OCI-LY1 (cell line): ENCODE measurements at regions not wholly inside any gene's neighbourhood (a gene's known extent, or its start where the extent isn't known, plus 50 kb on each side); places are given as distances from the start of the nearest gene placed in this dataset.

Experiments used
- H2AFZ ChIP-seq: fragments of 200-600 bp; sonication (generic), shearing (Covaris generic); 2 replicates; pipeline ENCODE4 v1.6.0; 2014; ENCODE audit warnings: antibody characterized with exemption, mild to moderate bottlenecking, low read length
- H3F3A ChIP-seq: fragments of 200-600 bp; sonication (generic), shearing (Covaris generic); 2 replicates; pipeline ENCODE4 v1.6.0; 2014; ENCODE audit warnings: mild to moderate bottlenecking, antibody characterized with exemption, low read length, moderate library complexity; ENCODE audit not compliant: insufficient read depth
- H3K27ac ChIP-seq: fragments of 200-600 bp; sonication (generic); 2 replicates; pipeline ENCODE4 v1.5.1; 2014; ENCODE audit warnings: low read length, mixed run types, mild to moderate bottlenecking, low read depth; ENCODE audit not compliant: poor library complexity, severe bottlenecking
- H3K27me3 ChIP-seq: fragments of 200-600 bp; sonication (generic); 2 replicates; pipeline ENCODE4 v1.6.0; 2014; ENCODE audit warnings: antibody characterized with exemption, mild to moderate bottlenecking, low read length, moderate library complexity; ENCODE audit not compliant: insufficient read depth
- H3K36me3 ChIP-seq: fragments of 200-600 bp; sonication (generic); 2 replicates; pipeline ENCODE4 v1.6.1; 2014; ENCODE audit warnings: mild to moderate bottlenecking, antibody characterized with exemption, low read length, moderate library complexity, mixed read lengths; ENCODE audit not compliant: insufficient read depth
- H3K4me1 ChIP-seq: fragments of 200-600 bp; sonication (generic); 2 replicates; pipeline ENCODE4 v1.5.1; 2014; ENCODE audit warnings: mild to moderate bottlenecking, low read length, moderate library complexity; ENCODE audit not compliant: insufficient read depth, severe bottlenecking
- H3K4me2 ChIP-seq: fragments of 200-600 bp; sonication (generic), shearing (Covaris generic); 2 replicates; pipeline ENCODE4 v1.6.1; 2014; ENCODE audit warnings: low read length
- H3K4me3 ChIP-seq: fragments of 200-600 bp; sonication (generic); 2 replicates; pipeline ENCODE4 v1.5.1; 2014; ENCODE audit warnings: low read length, low read depth, mild to moderate bottlenecking, mixed read lengths; ENCODE audit not compliant: poor library complexity, severe bottlenecking
- H3K79me2 ChIP-seq: fragments of 200-600 bp; shearing (Covaris generic); 2 replicates; pipeline ENCODE4 v1.6.1; 2016; ENCODE audit warnings: mixed run types, low read length, mixed read lengths; ENCODE audit not compliant: insufficient read depth
- H3K9ac ChIP-seq: fragments of 200-600 bp; sonication (generic), shearing (Covaris generic); 2 replicates; pipeline ENCODE4 v1.6.1; 2014; ENCODE audit warnings: mild to moderate bottlenecking, low read length, mixed read lengths
- H3K9me2 ChIP-seq: fragments of 200-600 bp; sonication (generic), shearing (Covaris generic); 2 replicates; pipeline ENCODE4 v1.6.1; 2014; ENCODE audit warnings: low read depth, mild to moderate bottlenecking, low read length, mixed read lengths
- H3K9me3 ChIP-seq: fragments of 200-600 bp; shearing (Covaris generic); 2 replicates; pipeline ENCODE4 v1.6.1; 2014; ENCODE audit warnings: low read length, mixed read lengths
- H4K20me1 ChIP-seq: fragments of 200-600 bp; sonication (generic), shearing (Covaris generic); 2 replicates; pipeline ENCODE4 v1.6.0; 2016; ENCODE audit warnings: mild to moderate bottlenecking, low read length; ENCODE audit not compliant: insufficient read depth
- CTCF ChIP-seq: fragments of 200-600 bp; sonication (generic), shearing (Covaris generic); IDR thresholded peaks from 2 replicates; pipeline ENCODE4 v1.5.1; 2017; ENCODE audit warnings: mild to moderate bottlenecking, antibody characterized with exemption, low read length, moderate library complexity, mixed read lengths
- EZH2 ChIP-seq: fragments of 200-600 bp; sonication (generic), shearing (Covaris generic); IDR thresholded peaks from 2 replicates; pipeline ENCODE4 v1.8.0; 2017; ENCODE audit warnings: borderline replicate concordance, mixed run types, mild to moderate bottlenecking, antibody characterized with exemption, low read length, moderate library complexity, mixed read lengths

GRCh38 chr3:148106062-148106461 is 591.6 kb upstream of the AGTR1 start:
- H3K27ac ChIP-seq, result no peak overlapping the region
- H3K9ac ChIP-seq, result no peak overlapping the region
- no peaks in the 10 kb centered on the region for H3K4me1 ChIP-seq
- no peaks in the 10 kb centered on the region for H3F3A ChIP-seq
- H3K9me2 ChIP-seq, result no peaks in the 10 kb centered on the region
- no peaks in the 10 kb centered on the region for H3K27me3 ChIP-seq
- H3K79me2 ChIP-seq, result no peaks in the 10 kb centered on the region
- no peaks in the 10 kb centered on the region for H3K36me3 ChIP-seq
- H3K4me2 ChIP-seq, result no peak overlapping the region
- H4K20me1 ChIP-seq, result no peaks in the 10 kb centered on the region
- H2AFZ ChIP-seq, result no peak overlapping the region
- H3K4me3 ChIP-seq, result no peak overlapping the region
- TF ChIP-seq EZH2, result no peak
- TF ChIP-seq CTCF, result no peak
- H3K9me3 ChIP-seq, result no peaks in the 10 kb centered on the region

- no peaks in the 10 kb centered on the region for H3K36me3 ChIP-seq
- H4K20me1 ChIP-seq, result no peaks in the 10 kb centered on the region
- no peaks in the 10 kb centered on the region for H3K79me2 ChIP-seq
- H3F3A ChIP-seq, result no peaks in the 10 kb centered on the region
- no peaks in the 10 kb centered on the region for H3K27me3 ChIP-seq
- H3K9me3 ChIP-seq, result no peaks in the 10 kb centered on the region
- no peak for TF ChIP-seq EZH2
- H2AFZ ChIP-seq, result no peak overlapping the region
- H3K9me2 ChIP-seq, result no peaks in the 10 kb centered on the region
- H3K4me3 ChIP-seq, result no peak overlapping the region
- no peak overlapping the region for H3K9ac ChIP-seq
- H3K4me1 ChIP-seq, result no peaks in the 10 kb centered on the region
- H3K27ac ChIP-seq, result no peak overlapping the region
- no peak overlapping the region for H3K4me2 ChIP-seq
Measured at GRCh38 chr3:148126956-148127355, 570.7 kb upstream of the AGTR1 start.

- no peaks in the 10 kb centered on the region for H4K20me1 ChIP-seq
- TF ChIP-seq EZH2 (no peak), CTCF (peak; percentile 50; the same call in 1 of the 2 replicates)
- H3K79me2 ChIP-seq, result no peaks in the 10 kb centered on the region
- H3K27ac ChIP-seq, result no peak overlapping the region
- no peaks in the 10 kb centered on the region for H3K4me1 ChIP-seq
- no peaks in the 10 kb centered on the region for H3K27me3 ChIP-seq
- no peak overlapping the region for H2AFZ ChIP-seq
- no peaks in the 10 kb centered on the region for H3K9me3 ChIP-seq
- H3K9me2 ChIP-seq, result no peaks in the 10 kb centered on the region
- H3K4me2 ChIP-seq, result no peak overlapping the region
- H3K36me3 ChIP-seq, result no peaks in the 10 kb centered on the region
- H3K4me3 ChIP-seq, result no peak overlapping the region
- H3K9ac ChIP-seq, result no peak overlapping the region
- no peaks in the 10 kb centered on the region for H3F3A ChIP-seq
Measured at GRCh38 chr3:148128136-148128535, 569.6 kb upstream of the AGTR1 start.

GRCh38 chr3:148131990-148132638 is 565.6 kb upstream of the AGTR1 start:
- H3K4me2 ChIP-seq, result no peak overlapping the region
- H3K9ac ChIP-seq, result no peak overlapping the region
- H3K27ac ChIP-seq, result no peak overlapping the region
- no peak overlapping the region for H2AFZ ChIP-seq
- no peak overlapping the region for H3K4me3 ChIP-seq
- H3K9me3 ChIP-seq, result no peaks in the 10 kb centered on the region
- no peaks in the 10 kb centered on the region for H4K20me1 ChIP-seq
- H3F3A ChIP-seq, result no peaks in the 10 kb centered on the region
- no peaks in the 10 kb centered on the region for H3K36me3 ChIP-seq
- H3K79me2 ChIP-seq, result no peaks in the 10 kb centered on the region
- no peaks in the 10 kb centered on the region for H3K4me1 ChIP-seq
- TF ChIP-seq CTCF (no peak), EZH2 (no peak)
- H3K9me2 ChIP-seq, result no peaks in the 10 kb centered on the region
- no peaks in the 10 kb centered on the region for H3K27me3 ChIP-seq
